Neuron (in vitro differentiated cells): ENCODE measurements at regions not wholly inside any gene's neighbourhood (a gene's known extent, or its start where the extent isn't known, plus 50 kb on each side); places are given as distances from the start of the nearest gene placed in this dataset.

Source experiments
- H2AFZ ChIP-seq: one replicate; pipeline ENCODE4 v1.6.1; 2013; ENCODE audit warnings: low read depth, mild to moderate bottlenecking, inconsistent platforms, low read length, moderate library complexity
- H3K27me3 ChIP-seq: one replicate; pipeline ENCODE4 v1.6.1; 2013; ENCODE audit warnings: low read length; ENCODE audit not compliant: insufficient read depth
- H3K36me3 ChIP-seq: one replicate; pipeline ENCODE4 v1.6.1; 2013; ENCODE audit warnings: low read length; ENCODE audit not compliant: insufficient read depth
- H3K4me1 ChIP-seq: one replicate; pipeline ENCODE4 v1.6.1; 2013; ENCODE audit warnings: low read length; ENCODE audit not compliant: insufficient read depth
- H3K4me3 ChIP-seq: 2 replicates; pipeline ENCODE4 v1.5.1; 2013; ENCODE audit warnings: mild to moderate bottlenecking, low read length, moderate library complexity
- H3K9me3 ChIP-seq: one replicate; pipeline ENCODE4 v1.6.1; 2013; ENCODE audit warnings: low read length

DNA sequence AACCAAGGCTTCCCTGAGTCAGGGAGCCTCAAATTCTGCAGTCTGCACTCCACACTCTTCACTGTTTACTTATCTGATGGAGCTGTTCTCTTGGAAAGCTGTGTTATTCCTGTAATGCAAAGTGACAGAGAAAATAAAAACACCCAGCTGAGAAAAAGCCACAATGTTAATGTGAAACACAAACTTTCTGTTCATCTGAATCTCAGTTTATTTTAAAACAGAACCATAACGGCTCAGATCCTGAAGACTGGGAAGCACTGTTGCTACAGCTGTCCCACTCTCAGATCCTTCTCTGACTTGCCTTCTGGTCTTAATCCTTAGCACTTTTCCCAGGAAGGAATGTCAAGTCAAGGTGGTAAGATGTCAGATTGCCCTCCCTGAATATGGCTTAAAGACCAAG, 736.6 kb downstream of the DHX35 start:
- no peak overlapping the region for H3K4me3 ChIP-seq
- no peak overlapping the region for H2AFZ ChIP-seq
- H3K9me3 ChIP-seq: no peaks in the 10 kb centered on the region
- H3K36me3 ChIP-seq: no peaks in the 10 kb centered on the region
- no peaks in the 10 kb centered on the region for H3K4me1 ChIP-seq
- H3K27me3 ChIP-seq: no peaks in the 10 kb centered on the region

GRCh38 chr20:39691151-39691862, 729.2 kb downstream of the DHX35 start:
- no peak overlapping the region for H2AFZ ChIP-seq
- H3K36me3 ChIP-seq: no peaks in the 10 kb centered on the region
- H3K27me3 ChIP-seq: no peaks in the 10 kb centered on the region
- H3K9me3 ChIP-seq: no peaks in the 10 kb centered on the region
- H3K4me3 ChIP-seq: no peak overlapping the region
- no peaks in the 10 kb centered on the region for H3K4me1 ChIP-seq

- H3K27me3 ChIP-seq: no peaks in the 10 kb centered on the region
- no peak overlapping the region for H2AFZ ChIP-seq
- H3K9me3 ChIP-seq: no peaks in the 10 kb centered on the region
- no peak overlapping the region for H3K4me3 ChIP-seq
- no peaks in the 10 kb centered on the region for H3K36me3 ChIP-seq
- no peaks in the 10 kb centered on the region for H3K4me1 ChIP-seq
Measured at GRCh38 chr20:39676857-39677391, 714.8 kb downstream of the DHX35 start.

DNA sequence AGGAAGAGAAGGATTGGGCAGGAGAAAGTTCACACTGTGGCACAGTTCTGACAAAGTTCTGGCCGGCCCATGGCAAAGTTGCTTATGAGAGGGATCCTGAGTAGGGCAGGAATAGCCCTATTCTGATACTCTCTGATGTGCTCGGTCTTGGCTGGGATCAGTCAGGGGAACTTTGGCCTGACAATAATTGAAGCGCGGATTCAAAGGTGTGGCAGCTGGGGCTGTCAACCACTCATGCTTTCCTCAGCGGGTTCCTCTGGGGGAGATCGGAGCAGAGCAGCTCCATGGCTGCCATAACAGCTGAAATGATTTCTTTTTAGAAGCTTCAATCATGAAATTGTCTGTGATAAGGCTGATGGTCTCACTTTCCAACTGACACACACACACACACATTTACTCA, 714.1 kb downstream of the DHX35 start:
- Histone ChIP-seq H3K36me3 (no peaks in the 10 kb centered on the region), H3K27me3 (no peaks in the 10 kb centered on the region), H3K4me1 (no peaks in the 10 kb centered on the region), H3K9me3 (no peaks in the 10 kb centered on the region), H3K4me3 (no peak overlapping the region), H2AFZ (no peak overlapping the region)

DNA sequence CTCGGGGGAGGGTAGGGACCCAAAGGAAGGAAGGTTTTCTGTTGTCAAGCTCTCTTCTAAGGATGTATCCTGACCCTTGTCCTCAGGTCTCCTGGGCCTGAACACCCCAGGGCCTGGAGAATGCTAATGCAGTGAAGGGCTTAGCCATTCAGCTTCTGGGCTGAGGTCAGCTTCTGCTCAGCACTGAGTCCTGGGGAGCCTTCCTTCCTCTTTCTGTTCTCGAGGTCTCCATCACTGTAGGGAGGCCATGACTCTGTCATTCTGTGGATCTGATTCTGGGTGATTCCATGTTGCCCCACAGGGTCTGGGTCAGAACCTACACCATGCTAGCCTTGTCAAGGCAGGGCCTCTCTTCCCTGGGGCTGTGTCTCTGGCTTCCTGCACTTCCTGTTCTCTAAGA, 712.7 kb downstream of the DHX35 start:
- no peak overlapping the region for H2AFZ ChIP-seq
- no peaks in the 10 kb centered on the region for H3K9me3 ChIP-seq

DNA sequence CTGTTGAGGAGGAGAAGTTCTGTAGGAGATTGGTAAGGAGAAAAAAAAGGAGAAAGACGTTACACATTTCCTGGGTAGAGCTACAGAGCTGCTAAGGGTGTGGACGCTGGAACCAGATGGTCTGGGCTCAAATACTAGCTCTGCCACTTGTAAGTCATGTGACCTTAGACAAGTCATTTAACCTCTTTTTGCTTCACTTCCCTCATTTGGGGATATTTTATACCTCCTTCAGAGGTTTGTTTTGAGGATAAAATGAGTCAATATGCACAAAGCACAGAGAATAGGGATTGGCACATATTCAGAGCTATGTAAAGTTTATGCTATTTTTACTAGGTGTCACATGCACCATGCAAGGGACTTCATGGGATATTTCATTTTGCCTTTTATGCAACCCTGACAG, 708.8 kb downstream of the DHX35 start:
- H3K9me3 ChIP-seq: no peaks in the 10 kb centered on the region

More for the DNA sequence above, 712.7 kb downstream of the DHX35 start:
- H3K4me1 ChIP-seq: no peaks in the 10 kb centered on the region
- no peaks in the 10 kb centered on the region for H3K27me3 ChIP-seq
- H3K36me3 ChIP-seq: no peaks in the 10 kb centered on the region
- no peak overlapping the region for H3K4me3 ChIP-seq

GRCh38 chr20:39669659-39670058, 707.5 kb downstream of the DHX35 start:
- H3K9me3 ChIP-seq: no peaks in the 10 kb centered on the region
- H3K4me1 ChIP-seq: peaks cover 4% of the 10 kb centered on the region
- H3K27me3 ChIP-seq: no peaks in the 10 kb centered on the region
- H3K36me3 ChIP-seq: no peaks in the 10 kb centered on the region
- no peak overlapping the region for H3K4me3 ChIP-seq
- no peak overlapping the region for H2AFZ ChIP-seq

More for the DNA sequence above, 708.8 kb downstream of the DHX35 start:
- Histone ChIP-seq H3K4me1 (peaks cover 4% of the 10 kb centered on the region), H2AFZ (no peak overlapping the region), H3K4me3 (no peak overlapping the region), H3K27me3 (no peaks in the 10 kb centered on the region), H3K36me3 (no peaks in the 10 kb centered on the region)

DNA sequence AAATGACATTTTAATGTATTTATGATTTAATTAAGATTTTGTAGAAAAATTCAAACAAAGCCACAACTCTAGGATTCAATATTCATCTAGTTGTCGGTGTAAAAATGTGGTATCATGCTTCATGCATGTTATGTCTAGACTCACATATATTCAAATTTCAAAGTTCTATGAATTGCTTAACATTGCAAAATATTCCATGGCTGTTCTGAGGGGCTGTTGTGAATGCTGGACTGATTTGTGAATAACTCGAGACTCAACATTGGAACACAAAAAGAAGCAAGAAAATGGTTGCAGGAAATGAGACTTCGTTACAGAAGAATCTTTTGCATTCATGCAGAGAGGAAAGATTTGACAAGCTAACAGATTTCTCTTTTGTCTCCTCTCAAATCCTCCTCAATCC, 705.9 kb downstream of the DHX35 start:
- Histone ChIP-seq H3K4me3 (no peak overlapping the region), H2AFZ (no peak overlapping the region)

DNA sequence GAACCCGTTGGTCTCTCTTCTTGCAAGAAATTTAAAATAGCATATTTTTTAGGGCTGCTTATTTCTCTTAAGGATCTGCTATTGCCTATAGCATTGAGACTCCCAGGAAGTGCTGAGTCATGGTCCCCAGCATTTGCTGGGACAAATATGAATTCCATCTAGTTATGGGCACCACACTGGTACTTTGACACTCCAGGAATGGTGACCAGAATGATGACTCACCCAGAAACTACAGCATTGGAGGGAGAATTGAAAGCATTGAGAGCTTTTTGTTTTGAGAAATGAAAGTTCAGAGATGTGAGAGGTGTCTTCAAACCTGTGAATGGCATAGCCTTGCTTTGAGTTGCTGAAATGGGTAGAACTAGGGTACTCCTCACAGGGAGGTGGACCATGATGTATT, 699.7 kb downstream of the DHX35 start:
- no peaks in the 10 kb centered on the region for H3K36me3 ChIP-seq
- H2AFZ ChIP-seq: no peak overlapping the region
- no peak overlapping the region for H3K4me3 ChIP-seq
- H3K4me1 ChIP-seq: no peaks in the 10 kb centered on the region
- H3K27me3 ChIP-seq: no peaks in the 10 kb centered on the region
- no peaks in the 10 kb centered on the region for H3K9me3 ChIP-seq

More for the DNA sequence above, 705.9 kb downstream of the DHX35 start:
- Histone ChIP-seq H3K27me3 (no peaks in the 10 kb centered on the region), H3K4me1 (peaks cover 4% of the 10 kb centered on the region), H3K36me3 (no peaks in the 10 kb centered on the region), H3K9me3 (no peaks in the 10 kb centered on the region)

GRCh38 chr20:39660965-39661364, 698.8 kb downstream of the DHX35 start:
- Histone ChIP-seq H3K36me3 (no peaks in the 10 kb centered on the region), H3K9me3 (no peaks in the 10 kb centered on the region), H3K4me3 (no peak overlapping the region)

DNA sequence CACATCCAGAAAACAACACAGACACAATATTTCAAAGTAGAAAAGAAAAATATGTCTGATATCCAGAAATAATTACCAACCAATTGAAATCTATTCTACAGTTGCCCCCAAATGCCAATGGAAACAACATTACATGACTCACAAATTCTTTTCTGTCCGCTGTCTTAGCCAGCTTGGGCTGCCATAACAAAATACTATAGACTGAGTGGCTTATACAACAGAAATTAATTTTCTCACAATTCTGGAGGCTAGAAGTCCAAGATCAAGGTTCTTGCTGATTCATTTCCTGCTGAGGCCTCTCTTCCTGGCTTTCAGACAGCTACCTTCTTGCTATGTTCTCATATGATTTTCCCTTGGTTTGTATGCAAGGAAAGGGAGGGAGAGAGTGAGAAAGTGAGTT, 698.1 kb downstream of the DHX35 start:
- H3K4me1 ChIP-seq: no peaks in the 10 kb centered on the region
- H3K9me3 ChIP-seq: no peaks in the 10 kb centered on the region
- no peaks in the 10 kb centered on the region for H3K36me3 ChIP-seq
- no peaks in the 10 kb centered on the region for H3K27me3 ChIP-seq
- no peak overlapping the region for H2AFZ ChIP-seq
- H3K4me3 ChIP-seq: no peak overlapping the region

More at GRCh38 chr20:39660965-39661364, 698.8 kb downstream of the DHX35 start:
- H2AFZ ChIP-seq: no peak overlapping the region
- no peaks in the 10 kb centered on the region for H3K4me1 ChIP-seq
- H3K27me3 ChIP-seq: no peaks in the 10 kb centered on the region

DNA sequence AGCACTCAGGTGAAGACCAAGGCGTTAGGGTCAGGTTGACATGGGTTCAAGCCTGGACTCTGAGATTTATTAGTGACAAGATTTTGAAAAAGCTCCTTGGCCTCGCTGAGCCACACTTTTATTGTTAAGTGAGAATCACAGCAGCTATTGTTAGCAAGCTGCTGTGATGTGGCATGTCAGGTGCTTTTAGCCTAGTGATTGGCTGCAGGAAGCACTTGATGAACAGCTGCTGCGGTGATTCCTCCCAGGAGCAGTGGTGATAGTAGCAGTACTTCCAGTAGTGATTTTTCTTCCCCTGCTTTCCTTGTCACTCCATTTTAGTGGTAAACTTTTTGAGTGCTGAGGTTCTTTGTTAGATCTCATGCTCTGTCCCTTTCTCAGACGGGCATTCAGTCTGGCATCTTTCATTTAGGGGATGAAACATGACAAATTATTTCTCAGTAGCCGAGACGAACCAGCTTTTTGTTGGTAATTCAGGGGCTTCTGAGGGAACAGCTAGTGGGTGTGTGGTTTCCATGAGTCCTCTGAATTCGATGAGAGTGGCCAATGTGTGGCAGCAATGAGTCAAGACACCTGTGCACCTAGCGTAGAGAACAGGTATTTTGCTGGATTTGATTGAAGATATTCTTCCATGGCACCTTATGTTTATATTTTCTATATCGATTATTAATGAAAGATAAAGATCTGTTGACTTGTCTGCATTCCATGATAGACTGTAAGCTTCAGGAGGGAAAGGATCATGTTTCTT, 696.7 kb downstream of the DHX35 start:
- H3K4me3 ChIP-seq: no peak overlapping the region
- no peaks in the 10 kb centered on the region for H3K9me3 ChIP-seq
- no peaks in the 10 kb centered on the region for H3K4me1 ChIP-seq
- H3K27me3 ChIP-seq: no peaks in the 10 kb centered on the region
- H3K36me3 ChIP-seq: no peaks in the 10 kb centered on the region
- no peak overlapping the region for H2AFZ ChIP-seq

DNA sequence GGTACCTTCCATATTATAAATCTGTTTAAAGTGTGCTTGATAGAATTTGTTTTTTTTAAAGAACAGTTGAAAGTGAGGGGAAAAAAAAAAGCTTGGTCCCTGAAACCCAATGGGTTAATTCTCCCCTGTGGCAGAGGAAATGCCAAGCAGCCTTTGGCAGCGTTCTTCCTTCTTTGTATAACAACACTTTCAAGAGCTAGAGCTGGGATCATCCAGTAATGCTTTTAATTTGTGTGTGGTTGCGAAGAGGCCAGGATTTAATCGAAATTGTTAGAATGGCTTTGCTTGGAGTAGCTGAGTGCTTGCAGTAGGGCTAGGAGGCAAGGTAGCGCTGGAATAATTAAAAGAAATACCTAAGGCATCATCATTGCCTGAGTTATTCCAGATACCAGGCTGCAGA, 692.0 kb downstream of the DHX35 start:
- no peaks in the 10 kb centered on the region for H3K27me3 ChIP-seq
- H3K9me3 ChIP-seq: no peaks in the 10 kb centered on the region
- H3K4me3 ChIP-seq: no peak overlapping the region
- no peak overlapping the region for H2AFZ ChIP-seq
- H3K4me1 ChIP-seq: no peaks in the 10 kb centered on the region
- H3K36me3 ChIP-seq: no peaks in the 10 kb centered on the region
